H9 (cell line): ENCODE measurements at regions not wholly inside any gene's neighbourhood (a gene's known extent, or its start where the extent isn't known, plus 50 kb on each side); places are given as distances from the start of the nearest gene placed in this dataset.

Experiments
- DNase-seq: peaks from one replicate; pipeline ENCODE4 v3.0.0-alpha.2; 2017
- H2AFZ ChIP-seq: one replicate; pipeline ENCODE4 v1.6.1; 2013; ENCODE audit warnings: mild to moderate bottlenecking, low read length, control low read depth, moderate library complexity
- H2AK5ac ChIP-seq: 2 replicates; pipeline ENCODE4 v1.6.1; 2013; ENCODE audit warnings: low read length, control low read depth, mixed read lengths; ENCODE audit not compliant: insufficient read length
- H2BK120ac ChIP-seq: one replicate; pipeline ENCODE4 v1.6.1; 2013; ENCODE audit warnings: low read depth, mild to moderate bottlenecking, low read length, control low read depth, inconsistent platforms; ENCODE audit not compliant: poor library complexity, severe bottlenecking
- H2BK12ac ChIP-seq: 2 replicates; pipeline ENCODE4 v1.6.1; 2013; ENCODE audit warnings: low read length, control low read depth, mixed read lengths, low read depth; ENCODE audit not compliant: insufficient read length
- H2BK15ac ChIP-seq: 2 replicates; pipeline ENCODE4 v1.6.1; 2013; ENCODE audit warnings: low read depth, low read length, control low read depth
- H2BK20ac ChIP-seq: one replicate; pipeline ENCODE4 v1.6.1; 2013; ENCODE audit warnings: low read depth, mild to moderate bottlenecking, low read length, control low read depth, inconsistent platforms; ENCODE audit not compliant: poor library complexity, severe bottlenecking
- H2BK5ac ChIP-seq: 2 replicates; pipeline ENCODE4 v1.6.1; 2013; ENCODE audit warnings: low read length, control low read depth, mixed read lengths; ENCODE audit not compliant: insufficient read length
- H3K14ac ChIP-seq: 2 replicates; pipeline ENCODE4 v1.6.1; 2013; ENCODE audit warnings: low read length, control low read depth; ENCODE audit not compliant: insufficient read depth
- H3K18ac ChIP-seq: 2 replicates; pipeline ENCODE4 v1.6.1; 2013; ENCODE audit warnings: low read depth, mild to moderate bottlenecking, mixed read lengths, low read length, control low read depth; ENCODE audit not compliant: insufficient read length
- H3K23ac ChIP-seq: 2 replicates; pipeline ENCODE4 v1.6.1; 2013; ENCODE audit warnings: low read length, control low read depth, mixed read lengths, low read depth; ENCODE audit not compliant: insufficient read length
- H3K23me2 ChIP-seq: 2 replicates; pipeline ENCODE4 v1.6.1; 2013; ENCODE audit warnings: low read depth, mild to moderate bottlenecking, mixed read lengths, low read length, control low read depth; ENCODE audit not compliant: insufficient read length, poor library complexity, severe bottlenecking
- H3K27ac ChIP-seq: 2 replicates; pipeline ENCODE4 v1.5.1; 2013; ENCODE audit warnings: low read length, control low read depth, mixed read lengths, low read depth; ENCODE audit not compliant: insufficient read length
- H3K27me3 ChIP-seq: 2 replicates; pipeline ENCODE4 v1.6.1; 2013; ENCODE audit warnings: low read length, control low read depth, inconsistent platforms; ENCODE audit not compliant: insufficient read depth
- H3K4ac ChIP-seq: 2 replicates; pipeline ENCODE4 v1.6.1; 2013; ENCODE audit warnings: low read depth, mild to moderate bottlenecking, control low read depth, inconsistent platforms, low read length, moderate library complexity
- H3K4me1 ChIP-seq: 2 replicates; pipeline ENCODE4 v1.6.1; 2013; ENCODE audit warnings: low read length, control low read depth, inconsistent platforms; ENCODE audit not compliant: insufficient read depth
- H3K4me2 ChIP-seq: 2 replicates; pipeline ENCODE4 v1.6.1; 2013; ENCODE audit warnings: low read length, control low read depth, mixed read lengths; ENCODE audit not compliant: insufficient read length, insufficient read depth
- H3K56ac ChIP-seq: 2 replicates; pipeline ENCODE4 v1.6.1; 2013; ENCODE audit warnings: low read depth, mild to moderate bottlenecking, mixed read lengths, low read length, control low read depth; ENCODE audit not compliant: insufficient read length
- H3K79me1 ChIP-seq: 2 replicates; pipeline ENCODE4 v1.6.1; 2013; ENCODE audit warnings: low read depth, mild to moderate bottlenecking, moderate library complexity, low read length, control low read depth, inconsistent platforms; ENCODE audit not compliant: insufficient read depth, poor library complexity, severe bottlenecking
- H3K79me2 ChIP-seq: 2 replicates; pipeline ENCODE4 v1.6.1; 2013; ENCODE audit warnings: low read length, control low read depth, inconsistent platforms; ENCODE audit not compliant: insufficient read depth
- H3K9ac ChIP-seq: 2 replicates; pipeline ENCODE4 v1.6.1; 2013; ENCODE audit warnings: low read length, control low read depth, mixed read lengths; ENCODE audit not compliant: insufficient read length; ENCODE audit errors: extremely low read depth
- H3K9me3 ChIP-seq: one replicate; pipeline ENCODE4 v1.6.1; 2013; ENCODE audit warnings: low read depth, low read length, inconsistent platforms; ENCODE audit not compliant: control insufficient read depth
- H3T11ph ChIP-seq: one replicate; pipeline ENCODE4 v1.6.1; 2013; ENCODE audit warnings: mild to moderate bottlenecking, low read length, control low read depth, inconsistent platforms
- H4K20me1 ChIP-seq: one replicate; pipeline ENCODE4 v1.6.1; 2013; ENCODE audit not compliant: control insufficient read depth, insufficient read length, insufficient read depth
- H4K5ac ChIP-seq: 2 replicates; pipeline ENCODE4 v1.6.1; 2013; ENCODE audit warnings: low read depth, mild to moderate bottlenecking, mixed read lengths, low read length, control low read depth; ENCODE audit not compliant: insufficient read length
- H4K8ac ChIP-seq: replicated peaks from 2 replicates; pipeline ENCODE4 v1.6.1; 2013; ENCODE audit warnings: low read length, control low read depth, mixed read lengths, low read depth; ENCODE audit not compliant: insufficient read length
- H4K91ac ChIP-seq: 2 replicates; pipeline ENCODE4 v1.6.1; 2013; ENCODE audit warnings: low read depth, mild to moderate bottlenecking, moderate library complexity, mixed read lengths, low read length, control low read depth; ENCODE audit not compliant: insufficient read length
- H3K27ac Mint-ChIP-seq, 3 experiments: 2 replicates in 2 of 3; 3 replicates in 1 of 3; pipeline ENCODE4 v1.8.0; 2020 to 2021; ENCODE audit warnings: mixed read lengths in 3 of 3, mild to moderate bottlenecking in 1 of 3, moderate library complexity in 1 of 3
- H3K27me3 Mint-ChIP-seq: 2 replicates; pipeline ENCODE4 v1.8.0; 2021; ENCODE audit warnings: low read depth, mild to moderate bottlenecking, moderate library complexity, mixed read lengths
- H3K36me3 Mint-ChIP-seq, 3 experiments: 2 replicates in 2 of 3; 3 replicates in 1 of 3; pipeline ENCODE4 v1.8.0; 2020 to 2021; ENCODE audit warnings: low read depth in 3 of 3, mixed read lengths in 3 of 3; ENCODE audit not compliant: insufficient read depth in 1 of 3
- H3K4me1 Mint-ChIP-seq, 2 experiments: 2 replicates each; pipeline ENCODE4 v1.8.0; 2020; ENCODE audit warnings: mixed read lengths in 2 of 2
- H3K4me3 Mint-ChIP-seq, 2 experiments: 2 replicates in 1 of 2; 3 replicates in 1 of 2; pipeline ENCODE4 v1.8.0; 2020 to 2021; ENCODE audit warnings: mild to moderate bottlenecking in 2 of 2, mixed read lengths in 2 of 2, moderate library complexity in 1 of 2
- H3K9me3 Mint-ChIP-seq, 2 experiments: 2 replicates in 1 of 2; 3 replicates in 1 of 2; pipeline ENCODE4 v1.8.0; 2020; ENCODE audit warnings: mild to moderate bottlenecking in 2 of 2, mixed read lengths in 2 of 2, moderate library complexity in 1 of 2
- WGBS: extraction: QIAGEN DNeasy Blood & Tissue Kit; methylation state at CpG from one replicate; pipeline ENCODE4 v1.1.7; 2013; ENCODE audit warnings: missing lambda C conversion rate, low lambda C conversion rate, mixed read lengths; ENCODE audit not compliant: insufficient read length; ENCODE audit errors: extremely low coverage; 5-methylcytosine and 5-hydroxymethylcytosine counted together
- TF ChIP-seq, protein P1 (sequence below): fragments of 200-600 bp; sonication (generic); conservative IDR thresholded peaks from 3 replicates; pipeline ENCODE4 v1.8.0; 2021; ENCODE audit warnings: antibody characterized with exemption, mild to moderate bottlenecking

DNA sequence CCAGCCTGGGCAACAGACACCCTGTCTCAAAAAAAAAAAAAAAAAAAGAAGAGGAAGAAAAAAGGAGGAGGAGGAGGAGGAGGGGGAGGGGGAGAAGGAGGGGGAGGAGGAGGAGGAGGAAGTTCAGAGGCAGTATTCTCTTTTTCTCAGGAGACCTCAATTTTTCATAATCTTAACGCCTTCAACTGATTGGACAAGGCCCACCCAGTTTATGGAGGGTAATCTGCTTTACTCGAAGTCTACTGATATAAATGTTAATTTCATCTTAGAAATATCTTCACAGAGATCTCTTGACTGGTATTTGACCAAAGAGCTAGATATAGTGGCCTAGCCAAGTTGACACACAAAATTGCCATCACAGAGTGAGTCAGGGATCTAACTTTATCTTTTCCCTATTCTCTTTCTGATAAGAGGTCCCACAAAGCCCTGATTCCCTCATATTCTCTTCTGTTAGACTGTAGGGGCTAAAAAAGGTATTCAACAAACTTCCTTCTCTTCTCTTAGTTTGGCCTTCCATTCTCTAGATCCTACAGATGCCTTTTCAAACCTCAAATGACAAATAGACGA is 115.5 kb upstream of the ABCA1 start:
- no peak overlapping the region for H4K8ac ChIP-seq
- H3K9ac ChIP-seq, result no peak overlapping the region
- no peak overlapping the region for H4K5ac ChIP-seq
- no peak overlapping the region for H3K27ac ChIP-seq
- no peak overlapping the region for H2BK12ac ChIP-seq
- Mint-ChIP-seq H3K4me1 (peaks cover 29 to 33% of the 10 kb centered on the region in 2 experiments), H3K27ac (no peak overlapping the region), H3K9me3 (no peaks in the 10 kb centered on the region; a peak in 3 of 5 replicates), H3K27me3 (no peaks in the 10 kb centered on the region), H3K36me3 (no peaks in the 10 kb centered on the region), H3K4me3 (no peak overlapping the region)
- H4K20me1 ChIP-seq, result no peaks in the 10 kb centered on the region
- no peak overlapping the region for H2BK5ac ChIP-seq
- no peak for DNase-seq
- no peaks in the 10 kb centered on the region for H3K23me2 ChIP-seq
- no peak overlapping the region for H3K23ac ChIP-seq
- TF ChIP-seq, protein P1, sequence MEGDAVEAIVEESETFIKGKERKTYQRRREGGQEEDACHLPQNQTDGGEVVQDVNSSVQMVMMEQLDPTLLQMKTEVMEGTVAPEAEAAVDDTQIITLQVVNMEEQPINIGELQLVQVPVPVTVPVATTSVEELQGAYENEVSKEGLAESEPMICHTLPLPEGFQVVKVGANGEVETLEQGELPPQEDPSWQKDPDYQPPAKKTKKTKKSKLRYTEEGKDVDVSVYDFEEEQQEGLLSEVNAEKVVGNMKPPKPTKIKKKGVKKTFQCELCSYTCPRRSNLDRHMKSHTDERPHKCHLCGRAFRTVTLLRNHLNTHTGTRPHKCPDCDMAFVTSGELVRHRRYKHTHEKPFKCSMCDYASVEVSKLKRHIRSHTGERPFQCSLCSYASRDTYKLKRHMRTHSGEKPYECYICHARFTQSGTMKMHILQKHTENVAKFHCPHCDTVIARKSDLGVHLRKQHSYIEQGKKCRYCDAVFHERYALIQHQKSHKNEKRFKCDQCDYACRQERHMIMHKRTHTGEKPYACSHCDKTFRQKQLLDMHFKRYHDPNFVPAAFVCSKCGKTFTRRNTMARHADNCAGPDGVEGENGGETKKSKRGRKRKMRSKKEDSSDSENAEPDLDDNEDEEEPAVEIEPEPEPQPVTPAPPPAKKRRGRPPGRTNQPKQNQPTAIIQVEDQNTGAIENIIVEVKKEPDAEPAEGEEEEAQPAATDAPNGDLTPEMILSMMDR, result no peak
- H4K91ac ChIP-seq, result no peak overlapping the region
- no peak overlapping the region for H3T11ph ChIP-seq
- no peaks in the 10 kb centered on the region for H3K9me3 ChIP-seq
- H3K4ac ChIP-seq, result no peak overlapping the region
- H2AK5ac ChIP-seq, result no peak overlapping the region
- H3K14ac ChIP-seq, result no peak overlapping the region
- no peak overlapping the region for H3K4me2 ChIP-seq
- no peaks in the 10 kb centered on the region for H3K79me2 ChIP-seq
- no peak overlapping the region for H2BK20ac ChIP-seq
- H2BK15ac ChIP-seq, result no peak overlapping the region
- no peak overlapping the region for H3K56ac ChIP-seq
- peaks cover 3% of the 10 kb centered on the region; the same call in 1 of the 2 replicates for H3K4me1 ChIP-seq
- no peak overlapping the region for H2BK120ac ChIP-seq
- no peaks in the 10 kb centered on the region for H3K27me3 ChIP-seq
- WGBS, result no CpG with 5 or more reads among the region's 3 CpGs
- H3K79me1 ChIP-seq, result no peaks in the 10 kb centered on the region
- no peak overlapping the region for H3K18ac ChIP-seq
- no peak overlapping the region for H2AFZ ChIP-seq
